SK-N-MC (cell line): ENCODE measurements at regions not wholly inside any gene's neighbourhood (a gene's known extent, or its start where the extent isn't known, plus 50 kb on each side); places are given as distances from the start of the nearest gene placed in this dataset.

Experiments
- EZH2 ChIP-seq: fragments of 200-600 bp; sonication (generic); IDR thresholded peaks from one replicate; pipeline ENCODE4 v1.6.1; 2017; ENCODE audit warnings: antibody characterized with exemption
- POLR2AphosphoS5 ChIP-seq: IDR thresholded peaks from 2 replicates; pipeline ENCODE4 v1.6.1; 2012; ENCODE audit warnings: mild to moderate bottlenecking, low read depth, low read length, borderline replicate concordance

DNA sequence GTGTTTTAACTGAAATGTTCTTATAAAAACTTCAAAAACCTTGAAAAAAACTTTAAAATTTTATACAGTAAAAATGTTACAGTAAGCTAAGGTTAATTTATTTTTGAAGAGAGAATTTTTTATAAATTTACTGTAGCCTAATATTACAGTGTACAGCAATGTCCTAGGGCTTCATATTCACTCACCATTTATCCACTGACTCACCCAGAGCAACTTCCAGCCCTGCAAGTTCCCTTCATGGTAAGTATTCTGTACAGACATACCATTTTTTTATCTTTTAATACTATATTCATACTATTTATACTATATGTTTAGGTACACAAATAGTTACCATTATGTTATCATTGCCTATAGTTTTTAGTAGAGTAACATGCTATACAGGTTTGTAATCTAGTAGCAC lies 396.7 kb upstream of the MMADHC start:
- TF ChIP-seq EZH2 (no peak), POLR2AphosphoS5 (no peak)
